H1 (cell line): ENCODE measurements at regions not wholly inside any gene's neighbourhood (a gene's known extent, or its start where the extent isn't known, plus 50 kb on each side); places are given as distances from the start of the nearest gene placed in this dataset.

Experiments
- ASH2L ChIP-seq: fragments of 200-600, 300-600 bp; sonication (generic); IDR thresholded peaks from one replicate; pipeline ENCODE4 v1.7.1; 2017; ENCODE audit warnings: low read length
- CBX5 ChIP-seq: fragments of 300-800, 300-1000 bp; sonication (generic); IDR thresholded peaks from 2 replicates; pipeline ENCODE4 v1.7.1; 2016; ENCODE audit warnings: antibody characterized with exemption, low read length, low read depth
- CHD7 ChIP-seq: fragments of 300-600 bp; sonication (generic); IDR thresholded peaks from 2 replicates; pipeline ENCODE4 v1.7.1; 2012; ENCODE audit warnings: low read length, moderate library complexity, mild to moderate bottlenecking, inconsistent platforms; ENCODE audit not compliant: insufficient replicate concordance
- FOSL1 ChIP-seq: IDR thresholded peaks from 2 replicates; pipeline ENCODE4 v1.6.1; 2011; ENCODE audit warnings: mild to moderate bottlenecking, low read depth, low read length, moderate library complexity; ENCODE audit not compliant: insufficient read depth
- JUND ChIP-seq: IDR thresholded peaks from 2 replicates; pipeline ENCODE4 v1.6.1; 2011; ENCODE audit warnings: mild to moderate bottlenecking, improper control_type of control experiment, low read length
- KDM4A ChIP-seq: IDR thresholded peaks from one replicate; pipeline ENCODE4 v1.7.1; 2012; ENCODE audit warnings: low read depth, mild to moderate bottlenecking, moderate library complexity, low read length, inconsistent platforms; ENCODE audit not compliant: severe bottlenecking
- MAX ChIP-seq: IDR thresholded peaks from 2 replicates; pipeline ENCODE4 v1.6.1; 2012; ENCODE audit warnings: inconsistent platforms
- NANOG ChIP-seq: IDR thresholded peaks from 2 replicates; pipeline ENCODE4 v1.6.1; 2011; ENCODE audit warnings: low read length, low read depth, mild to moderate bottlenecking, inconsistent platforms; ENCODE audit not compliant: insufficient read depth, poor library complexity, severe bottlenecking
- POLR2A ChIP-seq, 2 experiments: IDR thresholded peaks; 1 replicate in 1 of 2; 2 replicates in 1 of 2; pipeline ENCODE4 v1.6.1; 2011; ENCODE audit warnings: low read depth in 2 of 2, low read length in 2 of 2, mild to moderate bottlenecking in 2 of 2; ENCODE audit errors: control extremely low read depth in 1 of 2
- SIRT6 ChIP-seq: IDR thresholded peaks from one replicate; pipeline ENCODE4 v1.7.1; 2012; ENCODE audit warnings: low read length, inconsistent platforms
- SP4 ChIP-seq: IDR thresholded peaks from 2 replicates; pipeline ENCODE4 v1.6.1; 2012; ENCODE audit warnings: low read length, inconsistent platforms
- TEAD4 ChIP-seq: IDR thresholded peaks from 2 replicates; pipeline ENCODE4 v1.6.1; 2012; ENCODE audit warnings: low read depth, low read length, inconsistent platforms, mixed read lengths
- ZNF274 ChIP-seq: IDR thresholded peaks from 2 replicates; pipeline ENCODE4 v1.7.0; 2012; ENCODE audit warnings: low read length, borderline replicate concordance; ENCODE audit errors: extremely low read depth

- TF ChIP-seq CHD7 (no peak), CBX5 (no peak), JUND (no peak), KDM4A (no peak), ZNF274 (no peak), FOSL1 (no peak), ASH2L (no peak), TEAD4 (no peak), SIRT6 (no peak), NANOG (no peak), POLR2A (IDR thresholded peaks at IDR 0.05; ENCODE audit: control extremely low read depth in 1 of 2, low read depth in 2 of 2, low read length in 2 of 2) (no peak), MAX (no peak), SP4 (no peak)
Measured at GRCh38 chr2:16948710-16949109, 283.1 kb upstream of the CYRIA start (continued).
